GM12891 (cell line): ENCODE measurements at regions not wholly inside any gene's neighbourhood (a gene's known extent, or its start where the extent isn't known, plus 50 kb on each side); places are given as distances from the start of the nearest gene placed in this dataset.
"Not testable (repeated sequence)": the region's sequence is repeated elsewhere in the genome, so short reads cannot be mapped to it uniquely, and the experiment has no call there.

Source experiments
- DNase-seq: peaks from one replicate; pipeline ENCODE4 v3.0.0; 2011; ENCODE audit warnings: low spot score; ENCODE audit not compliant: insufficient read length
- FAIRE-seq: peaks from 2 replicates; lab custom pipeline; 2011; peaks lifted over from hg19 to GRCh38; lab: Jason Lieb, UNC
- PAX5 ChIP-seq: IDR thresholded peaks from 2 replicates; pipeline ENCODE4 v1.6.1; 2011; ENCODE audit warnings: low read length, moderate library complexity, mild to moderate bottlenecking; ENCODE audit not compliant: insufficient read depth, severe bottlenecking
- POLR2A ChIP-seq: IDR thresholded peaks from 2 replicates; pipeline ENCODE4 v1.6.1; 2011; ENCODE audit warnings: low read depth, low read length, control low read depth
- POLR2AphosphoS5 ChIP-seq: IDR thresholded peaks from 2 replicates; pipeline ENCODE4 v1.6.1; 2011; ENCODE audit warnings: low read depth, low read length, control low read depth
- POU2F2 ChIP-seq: IDR thresholded peaks from 2 replicates; pipeline ENCODE4 v1.6.1; 2011; ENCODE audit warnings: low read depth, mild to moderate bottlenecking, control low read depth, low read length, moderate library complexity
- SPI1 ChIP-seq: IDR thresholded peaks from 2 replicates; pipeline ENCODE4 v1.6.1; 2011; ENCODE audit warnings: low read depth, low read length, control low read depth
- TAF1 ChIP-seq: IDR thresholded peaks from 2 replicates; pipeline ENCODE4 v1.6.1; 2011; ENCODE audit warnings: low read depth, low read length, control low read depth

DNA sequence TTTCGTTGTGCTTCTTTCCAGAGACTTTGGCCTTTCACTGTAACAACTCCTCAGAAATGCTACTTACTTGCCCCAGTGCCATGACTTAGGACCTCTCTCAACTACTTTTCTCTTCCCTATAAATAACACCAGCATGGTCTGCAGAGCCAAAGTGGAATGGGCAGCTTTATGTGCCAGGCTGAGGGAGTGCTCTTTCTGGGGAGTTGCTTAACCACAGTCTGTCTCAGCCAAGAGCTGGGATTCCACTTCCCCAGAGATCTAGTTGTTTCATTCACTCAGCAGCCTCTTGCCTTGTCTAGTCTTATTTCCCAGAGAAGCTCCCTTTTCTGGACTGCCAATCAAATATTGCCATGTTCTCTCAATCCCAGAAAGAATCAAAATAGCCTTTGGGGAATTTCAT, 912.2 kb downstream of the GRID1 start:
- FAIRE-seq (no peak), DNase-seq (no peak)
- TF ChIP-seq PAX5 (no peak), POU2F2 (no peak), SPI1 (no peak), POLR2A (no peak), POLR2AphosphoS5 (no peak), TAF1 (no peak)

DNA sequence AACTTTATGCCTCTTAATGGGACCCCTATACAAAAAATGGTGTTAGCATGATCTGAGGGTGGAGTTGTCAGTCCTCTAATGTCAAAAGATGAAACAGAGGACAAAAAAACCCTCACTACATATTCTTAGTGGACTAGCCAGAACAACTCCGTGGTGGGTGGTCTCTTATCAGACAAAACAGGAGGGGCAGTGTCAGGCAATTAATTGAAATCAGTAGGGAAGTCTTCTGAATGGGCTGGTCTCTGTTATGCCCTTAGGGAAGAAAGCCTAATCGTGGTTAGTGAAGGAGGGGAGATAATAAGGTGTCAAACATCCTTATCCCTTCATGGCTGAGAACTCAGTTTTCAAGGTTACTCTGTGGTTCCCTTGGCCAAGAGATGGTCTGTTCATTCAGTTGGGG, 909.4 kb downstream of the GRID1 start:
- no peak for TF ChIP-seq TAF1
- TF ChIP-seq POU2F2: no peak
- TF ChIP-seq SPI1: no peak
- TF ChIP-seq POLR2A: no peak
- no peak for TF ChIP-seq POLR2AphosphoS5
- TF ChIP-seq PAX5: no peak
- DNase-seq (no peak), FAIRE-seq (no peak)

DNA sequence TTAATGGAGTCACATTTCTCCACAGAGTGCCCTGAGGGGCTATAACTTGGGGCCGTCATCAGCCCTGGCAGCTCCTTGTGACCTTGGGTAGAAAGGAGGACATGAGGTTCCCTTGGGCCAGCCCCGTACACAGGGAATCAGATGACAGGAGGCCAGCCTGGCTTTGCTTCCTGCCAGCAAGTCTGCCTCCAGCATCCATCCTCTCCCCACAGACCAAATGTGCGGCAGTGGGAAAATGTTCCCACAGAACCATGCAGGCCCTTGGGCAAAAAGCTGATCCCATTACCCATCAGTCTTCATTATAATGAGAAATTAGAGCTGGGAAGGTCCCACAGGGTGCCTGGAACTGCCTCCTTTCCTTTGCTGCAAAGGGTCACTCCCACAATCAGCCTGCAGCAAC, 908.3 kb downstream of the GRID1 start:
- DNase-seq (no peak), FAIRE-seq (no peak)
- no peak for TF ChIP-seq SPI1
- TF ChIP-seq POLR2A: no peak
- no peak for TF ChIP-seq PAX5
- TF ChIP-seq POLR2AphosphoS5: no peak
- TF ChIP-seq POU2F2: no peak
- no peak for TF ChIP-seq TAF1

DNA sequence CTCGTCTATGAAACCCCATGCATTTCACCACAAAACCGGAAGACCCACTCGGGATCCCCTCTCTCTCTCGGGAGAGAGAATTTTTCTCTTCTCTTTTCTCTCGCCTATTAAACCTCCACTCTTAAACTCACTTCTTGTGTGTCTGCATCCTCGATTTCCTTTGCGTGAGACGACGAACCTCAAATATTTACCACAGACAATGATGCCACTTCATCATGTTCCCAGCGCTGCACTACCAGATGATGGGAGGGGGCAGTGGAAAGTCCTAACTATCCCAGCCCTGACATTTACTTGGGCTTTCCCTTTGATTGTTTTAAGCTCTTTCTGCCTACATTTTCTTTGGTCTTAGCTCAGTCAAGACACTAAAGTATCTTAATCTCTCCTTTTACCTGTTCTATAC, 906.7 kb downstream of the GRID1 start:
- TF ChIP-seq POLR2A (no peak), PAX5 (no peak), POLR2AphosphoS5 (no peak), POU2F2 (no peak), TAF1 (no peak), SPI1 (no peak)
- DNase-seq (no peak), FAIRE-seq (no peak)

DNA sequence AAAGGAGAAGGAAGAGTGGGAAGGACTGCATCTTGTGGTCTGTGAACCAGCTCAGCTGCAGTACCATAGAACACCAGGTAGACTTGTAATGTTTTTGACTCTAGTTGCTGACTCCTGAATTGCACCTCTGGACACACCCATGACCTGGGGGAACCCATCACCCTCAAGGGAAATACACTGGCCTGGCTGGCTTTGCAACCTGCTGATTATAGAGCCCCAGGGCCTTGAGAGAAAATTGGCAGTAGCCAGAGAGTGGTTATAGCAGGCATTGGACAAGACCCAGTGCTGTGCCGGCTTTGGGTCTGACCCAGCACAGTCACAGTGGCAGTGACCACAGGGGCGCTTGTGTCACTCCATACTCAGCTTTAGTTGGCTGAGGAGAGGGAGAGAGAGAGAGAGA, 902.3 kb downstream of the GRID1 start:
- FAIRE-seq (no peak), DNase-seq (no peak)
- TF ChIP-seq SPI1 (no peak), POU2F2 (no peak), POLR2A (no peak), POLR2AphosphoS5 (no peak), TAF1 (no peak), PAX5 (no peak)

DNA sequence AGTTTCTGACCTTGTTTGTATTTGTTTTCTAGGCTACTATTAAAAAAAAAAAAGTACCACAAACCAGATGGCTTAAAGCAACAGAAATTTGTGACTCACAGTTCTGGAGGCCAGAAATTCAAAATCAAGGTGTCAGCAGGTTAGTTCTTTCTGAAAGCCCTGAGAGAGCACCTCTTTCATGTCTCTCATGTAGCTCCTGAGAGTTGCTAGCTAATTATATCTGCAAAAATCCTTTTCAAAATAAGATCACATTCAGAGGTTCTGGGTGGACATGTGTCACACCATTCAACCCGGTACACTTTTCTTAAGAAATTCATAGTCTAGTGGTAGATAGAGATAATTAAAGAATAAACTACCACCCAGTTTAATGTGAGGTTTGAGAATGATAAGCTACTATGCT, 888.6 kb downstream of the GRID1 start:
- no peak for TF ChIP-seq POLR2A
- TF ChIP-seq TAF1: no peak
- no peak for TF ChIP-seq SPI1
- no peak for TF ChIP-seq PAX5
- no peak for TF ChIP-seq POLR2AphosphoS5
- no peak for TF ChIP-seq POU2F2
- DNase-seq: no peak

DNA sequence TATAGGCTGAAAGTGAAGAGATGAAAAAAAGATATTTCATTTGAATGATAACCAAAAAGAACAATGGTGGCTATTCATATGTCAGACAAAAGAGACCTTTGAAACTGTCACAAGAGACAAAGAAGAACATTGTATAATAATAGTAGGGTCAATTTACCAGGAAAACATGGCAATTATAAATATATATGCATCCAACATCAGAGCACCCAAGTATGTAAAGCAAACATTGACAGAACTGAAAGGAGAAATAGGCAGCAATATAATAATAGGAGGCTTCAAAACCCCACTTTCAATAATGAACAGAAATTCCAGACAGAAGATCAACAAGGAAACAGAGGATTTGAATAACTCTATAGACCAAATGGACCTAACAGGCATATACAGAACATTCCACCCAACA, 876.2 kb downstream of the GRID1 start:
- DNase-seq: no peak

More for the DNA sequence above, 888.6 kb downstream of the GRID1 start:
- no peak for FAIRE-seq

DNA sequence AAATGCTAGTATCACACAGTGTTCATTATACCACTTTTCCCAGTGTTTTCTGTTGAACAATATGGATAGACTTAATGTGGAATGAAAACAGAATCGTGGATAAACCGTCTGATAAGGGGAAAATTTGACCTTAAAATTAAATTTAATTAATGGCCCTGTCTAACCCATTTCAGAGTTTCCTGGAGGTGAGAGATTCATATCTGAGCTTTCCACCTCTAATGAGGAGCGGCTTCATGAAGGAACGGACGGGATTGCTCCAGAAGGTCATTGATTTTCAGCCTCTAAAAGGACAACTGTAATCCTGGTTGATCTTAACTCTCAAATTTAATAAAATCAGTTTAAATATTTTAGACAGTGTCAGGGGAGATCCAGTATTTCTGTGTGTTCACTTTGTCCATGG, 874.9 kb downstream of the GRID1 start:
- DNase-seq (no peak), FAIRE-seq (no peak)
- TF ChIP-seq TAF1: no peak
- TF ChIP-seq POLR2AphosphoS5: no peak
- TF ChIP-seq PAX5: no peak
- no peak for TF ChIP-seq SPI1
- no peak for TF ChIP-seq POU2F2
- no peak for TF ChIP-seq POLR2A

More for the DNA sequence above, 876.2 kb downstream of the GRID1 start:
- TF ChIP-seq POU2F2: no peak
- TF ChIP-seq SPI1: no peak
- TF ChIP-seq POLR2A: no peak
- no peak for TF ChIP-seq PAX5
- TF ChIP-seq TAF1: no peak
- no peak for TF ChIP-seq POLR2AphosphoS5
- no peak for FAIRE-seq

DNA sequence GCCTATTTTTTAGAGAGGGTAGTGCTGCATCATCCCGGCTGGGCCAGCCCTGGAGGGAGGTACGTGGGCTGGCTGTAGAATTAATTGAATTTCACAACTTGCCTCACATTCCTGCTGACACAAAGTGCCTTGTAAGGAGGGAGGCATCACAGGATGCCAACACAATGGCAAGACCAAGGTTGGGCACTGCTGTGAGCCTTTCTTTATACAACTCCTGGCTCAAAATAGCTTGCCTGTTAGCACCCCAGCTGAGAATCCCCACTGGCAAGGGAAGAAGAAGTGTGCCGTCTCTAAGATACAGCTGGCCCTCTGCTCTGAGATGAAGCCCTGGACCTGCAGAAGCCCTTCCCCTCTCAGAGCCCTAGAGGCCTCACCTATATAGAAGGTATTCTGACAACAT, 873.9 kb downstream of the GRID1 start:
- FAIRE-seq (no peak), DNase-seq (no peak)
- TF ChIP-seq POLR2AphosphoS5 (no peak), PAX5 (no peak), POU2F2 (no peak), POLR2A (no peak), SPI1 (no peak), TAF1 (no peak)

DNA sequence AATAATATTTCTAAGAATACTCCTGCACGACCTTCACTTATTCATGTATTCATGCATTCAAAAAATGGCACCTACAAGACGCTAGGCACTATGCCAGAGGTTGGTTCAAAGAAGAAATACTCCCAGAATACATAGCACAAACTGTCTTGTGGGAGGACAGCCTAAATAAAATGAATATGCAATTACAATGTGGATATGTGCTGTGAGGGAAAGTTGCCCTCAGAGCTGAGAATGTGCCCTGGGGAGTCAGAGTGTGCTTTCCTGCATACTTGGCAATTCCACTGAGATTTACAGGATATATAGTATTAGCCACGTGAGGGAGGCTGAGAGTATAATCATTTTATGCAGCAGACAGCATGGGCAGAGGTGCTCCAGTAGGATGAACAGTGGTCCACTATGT, 872.9 kb downstream of the GRID1 start:
- TF ChIP-seq POLR2AphosphoS5 (no peak), SPI1 (no peak), POU2F2 (no peak), TAF1 (no peak), POLR2A (no peak), PAX5 (no peak)
- FAIRE-seq: no peak
- no peak for DNase-seq

DNA sequence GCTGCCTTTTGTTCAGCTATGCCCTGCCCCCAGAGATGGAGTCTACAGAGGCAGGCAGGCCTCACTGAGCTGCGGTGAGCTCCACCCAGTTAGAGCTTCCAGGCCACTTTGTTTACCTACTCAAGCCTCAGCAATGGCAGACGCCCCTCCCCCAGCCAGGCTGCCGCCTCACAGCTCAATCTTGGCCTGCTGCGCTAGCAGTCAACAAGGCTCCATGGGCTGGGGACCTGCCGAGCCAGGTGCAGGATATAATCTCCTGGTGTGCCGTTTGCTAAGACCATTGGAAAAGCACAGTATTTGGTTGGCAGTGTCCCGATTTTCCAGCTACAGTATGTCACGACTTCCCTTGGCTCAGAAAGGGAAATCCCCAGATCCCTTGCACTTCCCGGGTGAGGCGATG, 862.0 kb downstream of the GRID1 start:
- DNase-seq, FAIRE-seq: not testable (repeated sequence)
